ENCODE measurements at regions not wholly inside any gene's neighbourhood (a gene's known extent, or its start where the extent isn't known, plus 50 kb on each side); places are given as distances from the start of the nearest gene placed in this dataset.
"Not testable (repeated sequence)": the region's sequence is repeated elsewhere in the genome, so short reads cannot be mapped to it uniquely, and the experiment has no call there.

GRCh38 chr4:158966091-158966490 is 136.8 kb upstream of the RAPGEF2 start:
- H3K27ac ChIP-seq, result no peak overlapping the region
- H3K4me3 ChIP-seq (ENCODE audit: low read depth in 1 of 2, low read length in 1 of 2), result no peak overlapping the region
- no peaks in the 10 kb centered on the region for H3K36me3 ChIP-seq
- H3K9me3 ChIP-seq, result no peaks in the 10 kb centered on the region
- no peaks in the 10 kb centered on the region for H3K27me3 ChIP-seq
- H3K4me1 ChIP-seq (ENCODE audit: control insufficient read depth in 1 of 2, insufficient read depth in 1 of 2, low read depth in 1 of 2, low read length in 1 of 2), result peaks cover 0 to 10% of the 10 kb centered on the region in 2 experiments
- TF ChIP-seq CTCF (IDR thresholded peaks at IDR 0.05), result no peak

GRCh38 chr4:158968961-158969360 is 133.9 kb upstream of the RAPGEF2 start:
- no peak for TF ChIP-seq CTCF (IDR thresholded peaks at IDR 0.05)
- H3K4me1 ChIP-seq (ENCODE audit: control insufficient read depth in 1 of 2, insufficient read depth in 1 of 2, low read depth in 1 of 2, low read length in 1 of 2), result peaks cover 0 to 10% of the 10 kb centered on the region in 2 experiments

GRCh38 chr4:158970812-158971211 is 132.1 kb upstream of the RAPGEF2 start:
- no peak for TF ChIP-seq CTCF (IDR thresholded peaks at IDR 0.05)
- no peak overlapping the region for H3K4me3 ChIP-seq (ENCODE audit: low read depth in 1 of 2, low read length in 1 of 2)
- H3K27ac ChIP-seq, result no peak overlapping the region
- peaks cover 0 to 10% of the 10 kb centered on the region in 2 experiments for H3K4me1 ChIP-seq (ENCODE audit: control insufficient read depth in 1 of 2, insufficient read depth in 1 of 2, low read depth in 1 of 2, low read length in 1 of 2)
- H3K9me3 ChIP-seq, result no peaks in the 10 kb centered on the region
- no peaks in the 10 kb centered on the region for H3K36me3 ChIP-seq
- H3K27me3 ChIP-seq, result no peaks in the 10 kb centered on the region

More at GRCh38 chr4:158968961-158969360, 133.9 kb upstream of the RAPGEF2 start:
- Histone ChIP-seq H3K4me3 (ENCODE audit: low read depth in 1 of 2, low read length in 1 of 2) (no peak overlapping the region), H3K27me3 (no peaks in the 10 kb centered on the region), H3K9me3 (no peaks in the 10 kb centered on the region), H3K36me3 (no peaks in the 10 kb centered on the region), H3K27ac (no peak overlapping the region)

- H3K27ac ChIP-seq; H3K4me3 ChIP-seq (ENCODE audit: low read depth in 1 of 2, low read length in 1 of 2); H3K4me1 ChIP-seq (ENCODE audit: control insufficient read depth in 1 of 2, insufficient read depth in 1 of 2, low read depth in 1 of 2, low read length in 1 of 2); H3K27me3 ChIP-seq; H3K36me3 ChIP-seq; H3K9me3 ChIP-seq: not testable (repeated sequence)
Observed at GRCh38 chr4:158974438-158974837, 128.4 kb upstream of the RAPGEF2 start.

GRCh38 chr4:158980711-158981110 is 122.2 kb upstream of the RAPGEF2 start:
- peak overlapping the region; percentile 39 for H3K27ac ChIP-seq

GRCh38 chr4:158991534-158992155 is 111.2 kb upstream of the RAPGEF2 start:
- H3K27ac ChIP-seq, result no peak overlapping the region
- H3K4me3 ChIP-seq (ENCODE audit: low read depth in 1 of 2, low read length in 1 of 2), result no peak overlapping the region
- H3K27me3 ChIP-seq, result no peaks in the 10 kb centered on the region
- H3K4me1 ChIP-seq (ENCODE audit: control insufficient read depth in 1 of 2, insufficient read depth in 1 of 2, low read depth in 1 of 2, low read length in 1 of 2), result no peaks in the 10 kb centered on the region
- H3K36me3 ChIP-seq, result no peaks in the 10 kb centered on the region
- no peaks in the 10 kb centered on the region for H3K9me3 ChIP-seq
- TF ChIP-seq CTCF (IDR thresholded peaks at IDR 0.05), result no peak

More at GRCh38 chr4:158980711-158981110, 122.2 kb upstream of the RAPGEF2 start:
- H3K9me3 ChIP-seq; H3K4me1 ChIP-seq (ENCODE audit: control insufficient read depth in 1 of 2, insufficient read depth in 1 of 2, low read depth in 1 of 2, low read length in 1 of 2); H3K36me3 ChIP-seq; H3K4me3 ChIP-seq (ENCODE audit: low read depth in 1 of 2, low read length in 1 of 2); H3K27me3 ChIP-seq: not testable (repeated sequence)

Data from neutrophil (primary cell).